PC-9 (cell line): ENCODE measurements at regions not wholly inside any gene's neighbourhood (a gene's known extent, or its start where the extent isn't known, plus 50 kb on each side); places are given as distances from the start of the nearest gene placed in this dataset.

ENCODE experiments used
- EZH2 ChIP-seq: fragments of 200-600 bp; sonication (generic); IDR thresholded peaks from 2 replicates; pipeline ENCODE4 v1.8.0; 2017; ENCODE audit warnings: antibody characterized with exemption, low read depth
- TF ChIP-seq, protein P1 (sequence below): fragments of 200-600 bp; sonication (generic); conservative IDR thresholded peaks from 2 replicates; pipeline ENCODE4 v1.6.1; 2017; ENCODE audit warnings: mixed run types, antibody characterized with exemption, mild to moderate bottlenecking, moderate library complexity

DNA sequence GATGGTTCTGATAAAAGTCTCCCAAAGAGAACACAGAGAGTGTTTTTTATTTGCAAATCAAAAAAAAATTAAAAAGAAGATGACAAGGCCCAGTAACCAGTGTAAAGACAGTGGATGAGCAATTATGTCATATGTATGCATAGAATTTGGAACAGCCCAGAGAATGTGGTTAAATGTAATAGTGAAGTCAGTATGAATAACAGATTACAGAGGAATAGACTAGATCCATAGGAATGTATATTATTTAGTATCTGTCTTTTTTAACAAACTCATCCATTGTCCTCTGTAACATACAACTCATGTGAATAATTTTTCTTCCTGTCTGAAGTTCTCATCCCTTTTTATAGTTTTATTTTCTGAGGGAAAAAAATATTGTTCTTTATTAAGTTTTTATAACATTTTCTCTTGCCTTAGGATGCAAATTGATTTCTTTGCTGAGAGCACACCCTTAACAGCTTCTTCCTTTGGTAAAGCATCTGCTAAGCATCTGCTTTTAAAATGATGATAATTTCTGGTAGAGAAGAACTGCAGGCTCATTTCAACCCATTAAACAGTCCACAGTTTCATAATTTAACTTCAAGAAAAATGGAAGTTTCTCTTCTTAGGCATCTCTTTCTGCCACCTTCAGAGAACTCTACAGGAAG, 266.5 kb upstream of the MTNR1B start:
- TF ChIP-seq, protein P1, sequence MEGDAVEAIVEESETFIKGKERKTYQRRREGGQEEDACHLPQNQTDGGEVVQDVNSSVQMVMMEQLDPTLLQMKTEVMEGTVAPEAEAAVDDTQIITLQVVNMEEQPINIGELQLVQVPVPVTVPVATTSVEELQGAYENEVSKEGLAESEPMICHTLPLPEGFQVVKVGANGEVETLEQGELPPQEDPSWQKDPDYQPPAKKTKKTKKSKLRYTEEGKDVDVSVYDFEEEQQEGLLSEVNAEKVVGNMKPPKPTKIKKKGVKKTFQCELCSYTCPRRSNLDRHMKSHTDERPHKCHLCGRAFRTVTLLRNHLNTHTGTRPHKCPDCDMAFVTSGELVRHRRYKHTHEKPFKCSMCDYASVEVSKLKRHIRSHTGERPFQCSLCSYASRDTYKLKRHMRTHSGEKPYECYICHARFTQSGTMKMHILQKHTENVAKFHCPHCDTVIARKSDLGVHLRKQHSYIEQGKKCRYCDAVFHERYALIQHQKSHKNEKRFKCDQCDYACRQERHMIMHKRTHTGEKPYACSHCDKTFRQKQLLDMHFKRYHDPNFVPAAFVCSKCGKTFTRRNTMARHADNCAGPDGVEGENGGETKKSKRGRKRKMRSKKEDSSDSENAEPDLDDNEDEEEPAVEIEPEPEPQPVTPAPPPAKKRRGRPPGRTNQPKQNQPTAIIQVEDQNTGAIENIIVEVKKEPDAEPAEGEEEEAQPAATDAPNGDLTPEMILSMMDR: no peak
- TF ChIP-seq EZH2: no peak
